ENCODE measurements at regions not wholly inside any gene's neighbourhood (a gene's known extent, or its start where the extent isn't known, plus 50 kb on each side); places are given as distances from the start of the nearest gene placed in this dataset.

DNA sequence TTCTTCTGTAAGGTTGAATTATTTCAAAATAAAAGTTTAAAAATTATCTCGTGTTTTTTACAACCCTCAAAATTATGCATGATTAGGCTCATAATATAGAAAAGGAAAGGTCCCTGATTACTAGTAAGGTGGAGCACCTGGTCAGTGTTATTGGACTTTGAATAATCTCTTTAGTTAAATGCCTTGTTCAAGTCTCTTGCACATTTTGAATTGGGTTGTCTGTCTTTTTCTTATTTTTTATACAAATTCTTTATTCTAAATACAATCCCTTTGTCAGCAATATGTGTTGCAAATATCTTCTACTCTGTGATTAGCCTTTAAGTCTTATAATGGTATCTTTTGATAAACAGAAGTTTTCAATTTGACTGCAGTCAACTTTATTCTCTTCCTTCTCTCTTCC lies 100.7 kb upstream of the TNFSF4 start:
- H3K4me1 ChIP-seq (ENCODE audit: control insufficient read depth, insufficient read depth, low read length): no peaks in the 10 kb centered on the region
- dilution Hi-C loops (cut with HindIII; ENCODE audit: low sequenced_read_pairs, unreplicated experiment) (no loop called here), intact Hi-C loops (cut with micrococcal nuclease) (no loop called here), in situ Hi-C loops (cut with MboI; ENCODE audit: low sequenced_read_pairs) (no loop called here)
- H3K14ac ChIP-seq (replicated peaks; ENCODE audit: low read depth, low read length): no peak overlapping the region
- H3K9ac ChIP-seq (ENCODE audit: low read depth, low read length): no peak overlapping the region
- no peaks in the 10 kb centered on the region for H3K9me1 ChIP-seq (ENCODE audit: insufficient read depth, low read length)
- no peak overlapping the region for H4K5ac ChIP-seq (ENCODE audit: low read depth, low read length)
- H3K18ac ChIP-seq (ENCODE audit: low read depth, low read length): no peak overlapping the region
- H3K4me3 ChIP-seq (ENCODE audit: insufficient read depth, low read depth, low read length): no peak overlapping the region
- no peak overlapping the region for H2AK9ac ChIP-seq (replicated peaks; ENCODE audit: low read depth, low read length, poor library complexity)
- no peaks in the 10 kb centered on the region for H3K36me3 ChIP-seq (ENCODE audit: control insufficient read depth, insufficient read depth, low read length)
- no peak overlapping the region for H2AK5ac ChIP-seq (ENCODE audit: low read depth, low read length)
- H3K27ac ChIP-seq (ENCODE audit: insufficient read depth, low read length): no peak overlapping the region
- TF ChIP-seq SMC3 (IDR thresholded peaks at IDR 0.05; ENCODE audit: low read depth, low read length) (no peak), NFE2L2 (IDR thresholded peaks at IDR 0.05; ENCODE audit: low read depth, low read length) (no peak), RAD21 (IDR thresholded peaks at IDR 0.05; ENCODE audit: low read length) (no peak), MAZ (IDR thresholded peaks at IDR 0.05; ENCODE audit: borderline replicate concordance, low read depth, low read length) (no peak), CHD1 (IDR thresholded peaks at IDR 0.05; ENCODE audit: low read depth, low read length) (no peak), BHLHE40 (IDR thresholded peaks at IDR 0.05; ENCODE audit: low read depth, low read length) (no peak), ELK1 (IDR thresholded peaks at IDR 0.05; ENCODE audit: borderline replicate concordance, low read depth, low read length) (no peak), RFX5 (IDR thresholded peaks at IDR 0.05; ENCODE audit: low read depth, low read length) (no peak), RCOR1 (IDR thresholded peaks at IDR 0.05; ENCODE audit: insufficient replicate concordance, low read length) (no peak), FOS (IDR thresholded peaks at IDR 0.05; ENCODE audit: low read depth, low read length) (no peak), MXI1 (IDR thresholded peaks at IDR 0.05; ENCODE audit: borderline replicate concordance, low read depth, low read length) (no peak), MAFK (IDR thresholded peaks at IDR 0.05; ENCODE audit: low read depth, low read length) (no peak), POLR2A (IDR thresholded peaks at IDR 0.05; ENCODE audit: low read depth, low read length) (no peak), CEBPB (IDR thresholded peaks at IDR 0.05; ENCODE audit: low read depth, low read length) (no peak)
- TF ChIP-seq, protein P1, sequence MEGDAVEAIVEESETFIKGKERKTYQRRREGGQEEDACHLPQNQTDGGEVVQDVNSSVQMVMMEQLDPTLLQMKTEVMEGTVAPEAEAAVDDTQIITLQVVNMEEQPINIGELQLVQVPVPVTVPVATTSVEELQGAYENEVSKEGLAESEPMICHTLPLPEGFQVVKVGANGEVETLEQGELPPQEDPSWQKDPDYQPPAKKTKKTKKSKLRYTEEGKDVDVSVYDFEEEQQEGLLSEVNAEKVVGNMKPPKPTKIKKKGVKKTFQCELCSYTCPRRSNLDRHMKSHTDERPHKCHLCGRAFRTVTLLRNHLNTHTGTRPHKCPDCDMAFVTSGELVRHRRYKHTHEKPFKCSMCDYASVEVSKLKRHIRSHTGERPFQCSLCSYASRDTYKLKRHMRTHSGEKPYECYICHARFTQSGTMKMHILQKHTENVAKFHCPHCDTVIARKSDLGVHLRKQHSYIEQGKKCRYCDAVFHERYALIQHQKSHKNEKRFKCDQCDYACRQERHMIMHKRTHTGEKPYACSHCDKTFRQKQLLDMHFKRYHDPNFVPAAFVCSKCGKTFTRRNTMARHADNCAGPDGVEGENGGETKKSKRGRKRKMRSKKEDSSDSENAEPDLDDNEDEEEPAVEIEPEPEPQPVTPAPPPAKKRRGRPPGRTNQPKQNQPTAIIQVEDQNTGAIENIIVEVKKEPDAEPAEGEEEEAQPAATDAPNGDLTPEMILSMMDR (conservative IDR thresholded peaks at IDR 0.05; ENCODE audit: low read depth, low read length): no peak
- TF ChIP-seq, protein P2, sequence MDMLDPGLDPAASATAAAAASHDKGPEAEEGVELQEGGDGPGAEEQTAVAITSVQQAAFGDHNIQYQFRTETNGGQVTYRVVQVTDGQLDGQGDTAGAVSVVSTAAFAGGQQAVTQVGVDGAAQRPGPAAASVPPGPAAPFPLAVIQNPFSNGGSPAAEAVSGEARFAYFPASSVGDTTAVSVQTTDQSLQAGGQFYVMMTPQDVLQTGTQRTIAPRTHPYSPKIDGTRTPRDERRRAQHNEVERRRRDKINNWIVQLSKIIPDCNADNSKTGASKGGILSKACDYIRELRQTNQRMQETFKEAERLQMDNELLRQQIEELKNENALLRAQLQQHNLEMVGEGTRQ (IDR thresholded peaks at IDR 0.05; ENCODE audit: low read depth, low read length): no peak
- no peak overlapping the region for H2AFZ ChIP-seq (replicated peaks; ENCODE audit: low read length, poor library complexity)
- H3K4me2 ChIP-seq (ENCODE audit: low read depth, low read length): no peak overlapping the region
- H2BK120ac ChIP-seq (ENCODE audit: low read depth, low read length): no peak overlapping the region
- no peaks in the 10 kb centered on the region for H3K9me3 ChIP-seq (ENCODE audit: control insufficient read depth, insufficient read depth, low read length)
- no peak overlapping the region for H2BK5ac ChIP-seq (ENCODE audit: low read depth, low read length, poor library complexity, severe bottlenecking)
- H2BK15ac ChIP-seq (ENCODE audit: low read depth, low read length): no peak overlapping the region
- no peaks in the 10 kb centered on the region for H3K79me1 ChIP-seq (ENCODE audit: low read depth in 1 of 2, low read length in 2 of 2)
- H2BK20ac ChIP-seq (ENCODE audit: low read depth, low read length): no peak overlapping the region
- H3K23ac ChIP-seq (ENCODE audit: low read depth, low read length): no peak overlapping the region
- no peak overlapping the region for H4K8ac ChIP-seq (ENCODE audit: low read depth in 2 of 2, low read length in 2 of 2)
- H4K20me1 ChIP-seq (ENCODE audit: insufficient read depth, low read length): no peaks in the 10 kb centered on the region
- no peaks in the 10 kb centered on the region for H3K27me3 ChIP-seq (ENCODE audit: control insufficient read depth, insufficient read depth, low read length)
- ChIA-PET POLR2A (ENCODE audit: unreplicated experiment) (no interaction called here), CTCF (no interaction called here)
- DNase-seq (no peak), ATAC-seq (ENCODE audit: low read depth) (no peak)
- no CpG with 5 or more reads among the region's 1 CpG for WGBS, 2 experiments (ENCODE audit: extremely low coverage in 2 of 2, insufficient read length in 1 of 2)
- BruUV-seq (replicated peaks): no TSS peak
- no peak overlapping the region for H4K91ac ChIP-seq (ENCODE audit: insufficient read depth, low read depth, low read length)
- H3K4ac ChIP-seq (ENCODE audit: low read depth, low read length): no peak overlapping the region
- H3K56ac ChIP-seq (ENCODE audit: extremely low read depth, insufficient read depth, low read length): no peak overlapping the region

Data from IMR-90 (cell line).